ENCODE measurements at regions not wholly inside any gene's neighbourhood (a gene's known extent, or its start where the extent isn't known, plus 50 kb on each side); places are given as distances from the start of the nearest gene placed in this dataset.

GRCh38 chr6:90764001-90764400 is 177.1 kb upstream of the MAP3K7 start:
- no peaks in the 10 kb centered on the region for H3K36me3 ChIP-seq (ENCODE audit: low read depth, low read length)
- no peak overlapping the region for H3K9ac ChIP-seq (ENCODE audit: low read length)
- H2AFZ ChIP-seq (ENCODE audit: low read length), result no peak overlapping the region
- H3K9me2 ChIP-seq (replicated peaks; ENCODE audit: low read length), result no peaks in the 10 kb centered on the region
- no peaks in the 10 kb centered on the region for H3F3A ChIP-seq (ENCODE audit: low read length, unreplicated experiment)
- no peak overlapping the region for H3K27ac ChIP-seq (ENCODE audit: low read length)
- POLR2A ChIA-PET (ENCODE audit: unreplicated experiment), result no interaction called here
- intact Hi-C loops (cut with micrococcal nuclease), result no loop called here
- H4K20me1 ChIP-seq (ENCODE audit: low read length), result no peaks in the 10 kb centered on the region
- H3K9me3 ChIP-seq (ENCODE audit: low read length), result no peaks in the 10 kb centered on the region
- no peak overlapping the region for H3K4me2 ChIP-seq (ENCODE audit: low read length)
- H3K79me2 ChIP-seq (ENCODE audit: low read length), result no peaks in the 10 kb centered on the region
- H3K4me1 ChIP-seq (ENCODE audit: insufficient read depth, low read length), result no peaks in the 10 kb centered on the region
- no peak overlapping the region for H3K4me3 ChIP-seq (ENCODE audit: low read length)
- CTCF ChIA-PET, result no interaction called here
- BruUV-seq (replicated peaks), result no TSS peak
- ATAC-seq (no peak), DNase-seq (no peak)
- peaks cover 27% of the 10 kb centered on the region; the same call in 1 of the 2 replicates for H3K27me3 ChIP-seq (ENCODE audit: low read length)
- TF ChIP-seq, protein P1, sequence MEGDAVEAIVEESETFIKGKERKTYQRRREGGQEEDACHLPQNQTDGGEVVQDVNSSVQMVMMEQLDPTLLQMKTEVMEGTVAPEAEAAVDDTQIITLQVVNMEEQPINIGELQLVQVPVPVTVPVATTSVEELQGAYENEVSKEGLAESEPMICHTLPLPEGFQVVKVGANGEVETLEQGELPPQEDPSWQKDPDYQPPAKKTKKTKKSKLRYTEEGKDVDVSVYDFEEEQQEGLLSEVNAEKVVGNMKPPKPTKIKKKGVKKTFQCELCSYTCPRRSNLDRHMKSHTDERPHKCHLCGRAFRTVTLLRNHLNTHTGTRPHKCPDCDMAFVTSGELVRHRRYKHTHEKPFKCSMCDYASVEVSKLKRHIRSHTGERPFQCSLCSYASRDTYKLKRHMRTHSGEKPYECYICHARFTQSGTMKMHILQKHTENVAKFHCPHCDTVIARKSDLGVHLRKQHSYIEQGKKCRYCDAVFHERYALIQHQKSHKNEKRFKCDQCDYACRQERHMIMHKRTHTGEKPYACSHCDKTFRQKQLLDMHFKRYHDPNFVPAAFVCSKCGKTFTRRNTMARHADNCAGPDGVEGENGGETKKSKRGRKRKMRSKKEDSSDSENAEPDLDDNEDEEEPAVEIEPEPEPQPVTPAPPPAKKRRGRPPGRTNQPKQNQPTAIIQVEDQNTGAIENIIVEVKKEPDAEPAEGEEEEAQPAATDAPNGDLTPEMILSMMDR (conservative IDR thresholded peaks at IDR 0.05; ENCODE audit: low read depth, low read length), result no peak
- TF ChIP-seq EZH2phosphoT487 (IDR thresholded peaks at IDR 0.05; ENCODE audit: borderline replicate concordance, low read length), result no peak
- no peak for TF ChIP-seq EZH2 (IDR thresholded peaks at IDR 0.05; ENCODE audit: low read length, unreplicated experiment)

DNA sequence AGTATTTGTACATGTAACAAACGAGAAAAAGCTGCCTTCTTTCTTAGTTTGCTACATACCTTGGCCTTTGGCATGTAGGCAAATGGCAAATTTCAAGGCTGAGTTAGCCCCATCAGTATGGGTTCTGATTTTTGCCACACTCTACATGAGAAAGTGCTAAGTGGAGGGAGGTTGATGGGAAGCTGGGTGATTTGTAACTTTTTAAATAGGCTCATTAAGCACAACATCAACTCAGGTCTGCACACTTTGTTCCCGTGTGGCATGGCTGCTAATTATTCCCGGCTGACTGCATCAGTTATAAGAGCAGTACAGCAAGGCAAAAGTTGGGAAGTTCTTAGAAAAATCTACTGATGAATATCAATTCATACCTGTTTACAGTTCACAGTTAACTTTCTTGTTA is 172.8 kb upstream of the MAP3K7 start:
- no peak for TF ChIP-seq EZH2 (IDR thresholded peaks at IDR 0.05; ENCODE audit: low read length, unreplicated experiment)
- TF ChIP-seq, protein P1 (conservative IDR thresholded peaks at IDR 0.05; ENCODE audit: low read depth, low read length), result no peak
- no peak for TF ChIP-seq EZH2phosphoT487 (IDR thresholded peaks at IDR 0.05; ENCODE audit: borderline replicate concordance, low read length)
- intact Hi-C loops (cut with micrococcal nuclease), result no loop called here
- ATAC-seq (no peak), DNase-seq (no peak)
- Histone ChIP-seq H3K79me2 (ENCODE audit: low read length) (no peaks in the 10 kb centered on the region), H3F3A (ENCODE audit: low read length, unreplicated experiment) (no peaks in the 10 kb centered on the region), H3K9ac (ENCODE audit: low read length) (no peak overlapping the region), H3K4me1 (ENCODE audit: insufficient read depth, low read length) (no peaks in the 10 kb centered on the region), H4K20me1 (ENCODE audit: low read length) (no peaks in the 10 kb centered on the region), H3K27me3 (ENCODE audit: low read length) (peaks cover 23% of the 10 kb centered on the region; the same call in 1 of the 2 replicates), H3K4me2 (ENCODE audit: low read length) (no peak overlapping the region), H3K27ac (ENCODE audit: low read length) (no peak overlapping the region), H3K4me3 (ENCODE audit: low read length) (no peak overlapping the region), H3K9me3 (ENCODE audit: low read length) (no peaks in the 10 kb centered on the region), H3K9me2 (replicated peaks; ENCODE audit: low read length) (no peaks in the 10 kb centered on the region), H2AFZ (ENCODE audit: low read length) (no peak overlapping the region), H3K36me3 (ENCODE audit: low read depth, low read length) (no peaks in the 10 kb centered on the region)
- POLR2A ChIA-PET (ENCODE audit: unreplicated experiment), result no interaction called here
- CTCF ChIA-PET, result no interaction called here
- no TSS peak for BruUV-seq (replicated peaks)

- Histone ChIP-seq H3K27ac (ENCODE audit: low read length) (no peak overlapping the region), H3K4me2 (ENCODE audit: low read length) (no peak overlapping the region), H3K79me2 (ENCODE audit: low read length) (no peaks in the 10 kb centered on the region), H2AFZ (ENCODE audit: low read length) (no peak overlapping the region), H3K4me1 (ENCODE audit: insufficient read depth, low read length) (no peaks in the 10 kb centered on the region), H3K27me3 (ENCODE audit: low read length) (peaks cover 21% of the 10 kb centered on the region; the same call in 1 of the 2 replicates), H3K4me3 (ENCODE audit: low read length) (no peak overlapping the region), H3F3A (ENCODE audit: low read length, unreplicated experiment) (no peaks in the 10 kb centered on the region), H3K36me3 (ENCODE audit: low read depth, low read length) (no peaks in the 10 kb centered on the region), H3K9me3 (ENCODE audit: low read length) (no peaks in the 10 kb centered on the region), H3K9ac (ENCODE audit: low read length) (no peak overlapping the region), H3K9me2 (replicated peaks; ENCODE audit: low read length) (no peaks in the 10 kb centered on the region), H4K20me1 (ENCODE audit: low read length) (no peaks in the 10 kb centered on the region)
- intact Hi-C loops (cut with micrococcal nuclease), result no loop called here
- no TSS peak for BruUV-seq (replicated peaks)
- ATAC-seq (no peak), DNase-seq (no peak)
- ChIA-PET CTCF (no interaction called here), POLR2A (ENCODE audit: unreplicated experiment) (interaction anchor here (0.6 kb wide), 1 partner anchor 18 kb away, joined by 3 read pairs; no protein-coding TSS in a partner anchor)
- TF ChIP-seq EZH2phosphoT487 (IDR thresholded peaks at IDR 0.05; ENCODE audit: borderline replicate concordance, low read length) (no peak), EZH2 (IDR thresholded peaks at IDR 0.05; ENCODE audit: low read length, unreplicated experiment) (no peak)
- TF ChIP-seq, protein P1 (conservative IDR thresholded peaks at IDR 0.05; ENCODE audit: low read depth, low read length), result no peak
Measured at GRCh38 chr6:90758741-90759140, 171.9 kb upstream of the MAP3K7 start.

Data from PC-3 (cell line).